GM12878 (cell line): ENCODE measurements at regions not wholly inside any gene's neighbourhood (a gene's known extent, or its start where the extent isn't known, plus 50 kb on each side); places are given as distances from the start of the nearest gene placed in this dataset.

Experiments used
- CREM ChIP-seq: IDR thresholded peaks from 2 replicates; pipeline ENCODE4 v1.6.1; 2014; ENCODE audit warnings: antibody characterized with exemption, low read depth
- CTCF ChIP-seq, 3 experiments: IDR thresholded peaks in 2 of 3; conservative IDR thresholded peaks in 1 of 3; 2 replicates each; pipeline ENCODE4 v1.5.1; 2011; ENCODE audit warnings: low read depth in 3 of 3, low read length in 3 of 3, mild to moderate bottlenecking in 3 of 3, control low read depth in 2 of 3, moderate library complexity in 2 of 3, inconsistent platforms in 1 of 3, mixed read lengths in 1 of 3; ENCODE audit not compliant: control insufficient read depth in 2 of 3, insufficient read depth in 1 of 3; ENCODE audit errors: extremely low read depth in 1 of 3
- DPF2 ChIP-seq: fragments of 450-650 bp; IDR thresholded peaks from 2 replicates; pipeline ENCODE4 v1.6.1; 2017; ENCODE audit warnings: mild to moderate bottlenecking
- JUND ChIP-seq: IDR thresholded peaks from 2 replicates; pipeline ENCODE4 v1.6.1; 2012; ENCODE audit warnings: low read depth, mild to moderate bottlenecking, low read length, improper control_type of control experiment, moderate library complexity
- POLR2A ChIP-seq: IDR thresholded peaks from 2 replicates; pipeline ENCODE4 v1.6.1; 2011; ENCODE audit warnings: low read depth, mild to moderate bottlenecking, low read length
- POLR2AphosphoS2 ChIP-seq: IDR thresholded peaks from 2 replicates; pipeline ENCODE4 v1.6.1; 2011; ENCODE audit warnings: low read depth, mild to moderate bottlenecking, low read length, improper control_type of control experiment, moderate library complexity
- RCOR1 ChIP-seq: conservative IDR thresholded peaks from 2 replicates; pipeline ENCODE4 v1.6.1; 2012; ENCODE audit warnings: low read depth, low read length, improper control_type of control experiment
- SREBF2 ChIP-seq: IDR thresholded peaks from 2 replicates; pipeline ENCODE4 v1.6.1; 2012; ENCODE audit warnings: mild to moderate bottlenecking, low read length
- SRF ChIP-seq, 2 experiments: IDR thresholded peaks; 2 replicates each; pipeline ENCODE4 v1.6.1; 2011; ENCODE audit warnings: low read depth in 2 of 2, low read length in 2 of 2, mild to moderate bottlenecking in 1 of 2, moderate library complexity in 1 of 2
- SUPT20H ChIP-seq: IDR thresholded peaks from 2 replicates; pipeline ENCODE4 v1.6.1; 2011; ENCODE audit warnings: low read depth, mild to moderate bottlenecking, low read length, moderate library complexity, borderline replicate concordance; ENCODE audit not compliant: control insufficient read depth
- ZBTB33 ChIP-seq: fragments of 450-650 bp; IDR thresholded peaks from 2 replicates; pipeline ENCODE4 v1.6.1; 2017; ENCODE audit warnings: mild to moderate bottlenecking

- no peak for TF ChIP-seq CTCF (IDR thresholded peaks at IDR 0.05 in 2 of 3, conservative IDR thresholded peaks at IDR 0.05 in 1 of 3; ENCODE audit: control insufficient read depth in 2 of 3, extremely low read depth in 1 of 3, insufficient read depth in 1 of 3, low read depth in 3 of 3, low read length in 3 of 3)
- no peak for TF ChIP-seq POLR2AphosphoS2
- no peak for TF ChIP-seq POLR2A
- no peak for TF ChIP-seq DPF2
- no peak for TF ChIP-seq SUPT20H
- TF ChIP-seq CREM: no peak
- no peak for TF ChIP-seq SRF (IDR thresholded peaks at IDR 0.05; ENCODE audit: low read depth in 2 of 2, low read length in 2 of 2)
- no peak for TF ChIP-seq RCOR1
- TF ChIP-seq JUND: no peak
- no peak for TF ChIP-seq SREBF2
- no peak for TF ChIP-seq ZBTB33
Measured at GRCh38 chr4:114495471-114495928, 103.1 kb upstream of the UGT8 start.
